GM19452 (cell line): ENCODE measurements at regions not wholly inside any gene's neighbourhood (a gene's known extent, or its start where the extent isn't known, plus 50 kb on each side); places are given as distances from the start of the nearest gene placed in this dataset.

Experiments
- ATAC-seq: cut with Tn5 transposase; IDR thresholded peaks from one replicate; pipeline ENCODE4 v1.9.1; 2021; ENCODE audit not compliant: unreplicated experiment

GRCh38 chr18:67381608-67382150 is 134.8 kb downstream of the DSEL start:
- no peak for ATAC-seq

GRCh38 chr18:67380867-67381266 is 135.7 kb downstream of the DSEL start:
- no peak for ATAC-seq

GRCh38 chr18:67379981-67380380 is 136.5 kb downstream of the DSEL start:
- no peak for ATAC-seq

GRCh38 chr18:67376372-67376771 is 140.1 kb downstream of the DSEL start:
- no peak for ATAC-seq

- no peak for ATAC-seq
These were observed 142.9 kb downstream of the DSEL start for GRCh38 chr18:67373636-67374035.

- no peak for ATAC-seq
These were observed 149.0 kb downstream of the DSEL start for GRCh38 chr18:67367540-67367939.

- no peak for ATAC-seq
These were observed 152.8 kb downstream of the DSEL start for GRCh38 chr18:67363694-67364093.

GRCh38 chr18:67362906-67363305 is 153.6 kb downstream of the DSEL start:
- no peak for ATAC-seq

- ATAC-seq, result peak; percentile 74
These were observed 156.4 kb downstream of the DSEL start for GRCh38 chr18:67359873-67360838.

- no peak for ATAC-seq
These were observed 157.6 kb downstream of the DSEL start for GRCh38 chr18:67358947-67359346.

GRCh38 chr18:67354692-67355091 is 161.8 kb downstream of the DSEL start:
- no peak for ATAC-seq

GRCh38 chr18:67354091-67354490 is 162.4 kb downstream of the DSEL start:
- no peak for ATAC-seq

GRCh38 chr18:67347438-67347837 is 169.1 kb downstream of the DSEL start:
- no peak for ATAC-seq

- ATAC-seq, result no peak
These were observed 174.4 kb downstream of the DSEL start for GRCh38 chr18:67342159-67342558.

- ATAC-seq, result no peak
These were observed 178.8 kb downstream of the DSEL start for GRCh38 chr18:67337696-67338095.

- ATAC-seq, result no peak
These were observed 184.7 kb downstream of the DSEL start for GRCh38 chr18:67331857-67332256.

- no peak for ATAC-seq
These were observed 197.4 kb downstream of the DSEL start for GRCh38 chr18:67319109-67319508.

- ATAC-seq, result no peak
These were observed 197.9 kb downstream of the DSEL start for GRCh38 chr18:67318651-67319050.

- no peak for ATAC-seq
These were observed 205.7 kb downstream of the DSEL start for GRCh38 chr18:67310826-67311225.

GRCh38 chr18:67308819-67309218 is 207.7 kb downstream of the DSEL start:
- no peak for ATAC-seq

GRCh38 chr18:67305466-67305865 is 211.1 kb downstream of the DSEL start:
- ATAC-seq, result no peak

- no peak for ATAC-seq
These were observed 214.5 kb downstream of the DSEL start for GRCh38 chr18:67302043-67302442.
